Hippocampal formation (tissue), 2 donors: ENCODE measurements at regions not wholly inside any gene's neighbourhood (a gene's known extent, or its start where the extent isn't known, plus 50 kb on each side); places are given as distances from the start of the nearest gene placed in this dataset.
"Not testable (repeated sequence)": the region's sequence is repeated elsewhere in the genome, so short reads cannot be mapped to it uniquely, and the experiment has no call there.

Experiments used
- DNase-seq, 2 donors: peaks; one replicate each; lab custom pipeline; 2025; lab: John Stamatoyannopoulos, UW

DNA sequence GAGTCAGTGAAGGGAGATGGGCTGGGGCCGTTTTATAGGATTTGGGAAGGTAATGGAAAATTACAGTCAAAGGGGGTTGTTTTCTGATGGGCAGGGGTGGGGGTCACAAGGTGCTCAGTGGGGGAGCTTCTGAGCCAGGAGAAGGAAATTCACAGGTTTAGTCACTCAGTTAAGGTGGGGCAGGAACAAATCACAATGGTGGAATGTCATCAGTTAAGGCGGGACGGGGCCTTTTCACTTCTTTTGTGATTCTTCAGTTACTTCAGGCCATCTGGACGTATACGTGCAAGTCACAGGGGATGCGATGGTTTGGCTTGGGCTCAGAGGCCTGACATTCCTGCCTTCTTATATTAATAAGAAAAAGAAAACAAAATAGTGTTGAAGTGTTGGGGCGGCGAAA, 408.5 kb downstream of the TENT5A start:
- not testable (repeated sequence) for DNase-seq

- DNase-seq: no peak
These were observed 411.5 kb downstream of the TENT5A start for GRCh38 chr6:81340946-81341345.

GRCh38 chr6:81331526-81331925, 421.0 kb downstream of the TENT5A start:
- DNase-seq: no peak

DNA sequence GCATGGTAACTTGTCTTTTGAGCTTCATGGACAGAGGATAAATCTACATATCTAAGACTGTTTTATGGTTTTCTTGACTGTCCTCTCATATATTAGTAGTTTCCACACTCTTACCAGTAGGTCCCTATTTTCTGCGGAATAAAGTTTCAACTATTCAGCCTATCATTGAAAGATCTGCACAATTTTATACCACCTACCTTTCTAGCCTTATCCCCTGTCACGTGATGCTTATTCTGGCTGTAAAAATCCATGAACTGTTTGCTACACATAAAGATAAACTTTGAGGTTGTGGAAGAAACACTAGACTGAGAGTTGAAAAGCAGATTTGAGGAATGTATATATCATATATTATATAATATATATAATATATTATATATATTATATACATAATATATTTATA, 423.8 kb downstream of the TENT5A start:
- no peak for DNase-seq

DNA sequence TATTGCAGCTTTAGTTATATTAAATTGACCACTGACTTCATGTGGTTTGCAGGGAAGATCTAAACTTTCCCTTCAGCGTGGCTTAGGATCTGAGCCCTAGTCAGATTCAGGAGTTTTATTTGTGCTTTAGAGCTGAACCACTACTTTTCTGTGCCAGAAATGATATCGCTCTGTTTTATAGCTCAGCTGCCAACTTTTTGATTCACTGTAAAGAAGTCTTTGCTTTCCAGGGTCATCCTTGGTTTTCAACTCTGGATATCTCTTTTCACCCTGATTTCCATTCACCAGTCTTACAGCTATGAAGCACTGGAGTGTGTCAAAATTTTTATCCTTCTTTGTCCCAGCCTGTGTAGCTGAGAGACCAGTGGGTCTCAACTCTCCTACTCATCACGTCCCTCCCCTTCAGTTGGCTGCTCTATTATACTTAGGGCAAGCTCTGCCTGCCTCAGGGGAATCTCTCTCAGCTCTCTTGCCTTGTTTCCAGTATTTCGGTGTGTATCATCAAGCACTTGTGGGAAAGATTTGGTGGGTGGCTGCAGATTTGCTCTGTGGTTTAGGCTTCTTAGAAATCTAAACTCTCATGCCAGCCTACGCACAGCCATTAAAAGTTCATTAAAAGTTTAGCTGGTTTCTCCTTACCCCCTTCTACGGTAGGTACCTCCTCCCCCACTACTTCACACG, 425.5 kb downstream of the TENT5A start:
- DNase-seq: no peak

DNA sequence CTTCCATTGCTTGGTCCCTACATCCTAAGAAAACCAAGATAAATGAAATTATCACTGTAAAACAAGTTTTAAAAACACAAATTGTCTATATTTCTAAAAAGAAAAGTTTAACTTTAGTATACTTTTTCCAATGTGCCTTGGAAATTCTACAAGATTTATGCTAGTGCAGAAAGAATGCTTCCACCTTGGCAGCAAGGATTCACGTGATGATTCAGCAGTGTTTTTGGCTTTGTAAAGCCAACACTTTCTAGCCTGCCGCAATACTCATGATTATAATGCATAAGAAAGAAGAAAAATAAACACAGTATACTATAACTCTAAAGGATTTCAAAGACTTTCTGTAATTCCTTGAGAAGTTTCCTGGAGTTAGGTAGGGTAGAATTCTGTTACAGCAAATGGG, 442.7 kb downstream of the TENT5A start:
- DNase-seq: no peak

GRCh38 chr6:81308577-81309279, 443.8 kb downstream of the TENT5A start:
- no peak for DNase-seq

- no peak for DNase-seq
These were observed 444.7 kb downstream of the TENT5A start for GRCh38 chr6:81307651-81308214.

GRCh38 chr6:81304466-81304865, 448.0 kb downstream of the TENT5A start:
- DNase-seq: no peak

DNA sequence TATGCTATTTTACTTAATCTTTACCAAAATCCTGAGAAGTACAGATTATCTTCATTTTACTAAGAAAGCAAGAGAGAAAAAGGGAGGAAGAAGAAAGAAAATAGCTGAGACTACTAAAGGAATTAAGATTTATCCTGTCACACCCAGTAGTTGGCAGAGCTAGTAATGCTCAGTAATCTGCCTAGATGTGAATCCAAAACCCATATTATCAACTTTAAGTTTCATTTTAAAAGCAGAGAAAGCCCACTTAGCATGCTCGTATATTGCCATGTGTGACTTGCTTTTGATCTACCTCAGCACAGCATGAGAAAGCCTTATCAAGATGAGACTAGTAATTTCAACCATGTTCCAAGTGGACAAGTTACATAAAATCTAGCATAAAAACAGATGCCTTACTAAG, 451.5 kb downstream of the TENT5A start:
- no peak for DNase-seq

GRCh38 chr6:81298751-81299150, 453.7 kb downstream of the TENT5A start:
- no peak for DNase-seq

GRCh38 chr6:81295310-81295709, 457.2 kb downstream of the TENT5A start:
- DNase-seq: no peak

GRCh38 chr6:81293896-81294295, 458.6 kb downstream of the TENT5A start:
- DNase-seq: no peak

- no peak for DNase-seq
These were observed 463.3 kb downstream of the TENT5A start for GRCh38 chr6:81289229-81289628.

GRCh38 chr6:81265106-81265505, 487.4 kb downstream of the TENT5A start:
- no peak for DNase-seq

DNA sequence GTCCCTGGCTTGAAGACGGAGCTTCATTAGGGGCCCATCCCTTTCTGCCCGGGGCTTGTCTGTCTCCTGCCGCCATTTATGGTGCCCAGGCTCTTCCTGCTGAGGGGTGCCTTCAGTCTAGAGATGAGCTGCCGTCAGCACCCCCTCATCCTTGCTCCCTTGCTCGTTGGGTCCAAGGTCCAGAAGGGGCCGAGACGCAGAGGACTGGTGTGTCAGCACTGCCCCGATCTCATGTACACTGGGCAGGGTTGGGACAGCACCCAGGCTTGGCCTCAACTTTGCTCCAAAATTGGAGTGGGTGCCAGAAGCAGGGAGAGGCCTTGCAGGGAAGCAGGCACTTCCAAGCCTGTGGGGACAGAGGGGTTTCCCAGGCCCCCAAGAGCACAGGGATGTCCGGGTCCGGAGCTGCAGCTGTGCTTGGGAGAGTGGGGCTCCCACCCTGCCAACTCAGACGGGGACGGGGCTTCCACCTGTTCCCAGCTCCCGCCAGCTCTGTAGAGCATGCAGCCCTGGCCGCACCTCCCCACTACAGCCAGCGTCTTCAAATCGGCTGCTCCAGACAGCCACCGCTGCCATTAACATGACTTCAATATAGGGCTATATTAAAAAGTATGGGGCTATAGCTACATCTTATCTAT, 488.8 kb downstream of the TENT5A start:
- no peak for DNase-seq

GRCh38 chr6:81262656-81263055, 489.8 kb downstream of the TENT5A start:
- DNase-seq: no peak

- not testable (repeated sequence) for DNase-seq
These were observed 496.3 kb downstream of the TENT5A start for GRCh38 chr6:81256223-81256622.

DNA sequence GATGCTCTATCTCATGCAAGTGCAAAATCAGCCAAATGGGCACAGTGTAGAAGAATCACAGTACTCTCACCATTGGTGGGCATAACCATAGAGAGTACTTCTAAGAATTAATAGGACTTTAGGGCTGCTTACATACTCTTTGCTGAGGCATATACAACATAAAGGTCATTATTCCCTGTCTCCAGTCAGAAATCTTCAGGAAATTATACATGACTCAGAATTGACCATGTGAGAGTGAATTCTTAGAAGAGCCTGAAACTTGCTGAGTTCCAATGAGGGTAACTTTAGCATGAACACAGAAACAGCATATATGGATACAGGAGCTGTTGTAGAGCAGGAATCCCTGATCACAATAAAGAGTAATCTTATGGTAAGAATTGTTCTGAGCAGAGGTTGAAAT, 498.7 kb downstream of the TENT5A start:
- DNase-seq: no peak

GRCh38 chr6:81252231-81252630, 500.2 kb downstream of the TENT5A start:
- no peak for DNase-seq

GRCh38 chr6:81246200-81246599, 506.3 kb downstream of the TENT5A start:
- no peak for DNase-seq

DNA sequence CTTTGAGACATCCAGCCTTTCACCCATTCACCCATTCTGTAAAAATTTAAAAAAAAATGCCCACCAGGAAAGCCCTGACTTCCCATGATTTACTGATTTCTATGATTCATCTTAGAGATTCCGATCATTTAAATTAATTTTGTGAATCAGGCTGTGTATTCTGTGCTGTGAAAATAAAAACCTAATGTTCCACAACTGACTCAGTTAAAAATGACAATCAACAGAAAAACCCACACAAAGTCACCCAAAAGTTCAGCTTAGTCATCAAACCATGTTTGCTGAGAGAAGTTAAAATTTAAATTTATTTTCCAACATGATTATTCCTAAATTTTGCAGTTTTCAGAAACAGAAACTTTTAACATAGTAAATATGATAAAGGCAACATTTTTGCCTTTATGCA, 509.9 kb downstream of the TENT5A start:
- no peak for DNase-seq
